ENCODE measurements at regions not wholly inside any gene's neighbourhood (a gene's known extent, or its start where the extent isn't known, plus 50 kb on each side); places are given as distances from the start of the nearest gene placed in this dataset.

DNA sequence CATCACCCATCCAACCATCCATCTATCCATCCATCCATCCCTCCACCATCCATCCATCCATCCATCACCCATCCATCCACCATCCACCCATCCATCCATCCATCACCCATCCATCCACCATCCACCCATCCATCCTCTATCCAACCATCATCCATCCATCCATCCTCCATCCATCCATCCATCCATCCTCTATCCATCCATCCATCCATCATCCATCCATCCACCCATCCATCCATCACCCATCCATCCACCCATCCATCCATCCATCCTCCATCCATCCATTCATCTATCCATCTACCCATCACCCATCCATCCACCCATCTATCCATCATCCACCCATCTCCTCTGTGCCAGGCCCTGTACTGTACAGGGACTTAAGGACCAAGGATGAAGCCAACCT is 62.2 kb upstream of the WNT11 start:
- no peak for TF ChIP-seq CTCF (IDR thresholded peaks at IDR 0.05)
- no peak for TF ChIP-seq POLR2A (IDR thresholded peaks at IDR 0.05)
